Activated CD8-positive, alpha-beta memory T cell treated with anti-CD3 and anti-CD28 coated beads, Interleukin-2, amount 10 ng/mL, durations not matched to agents 7 days and 5 days (primary cell): ENCODE measurements at regions not wholly inside any gene's neighbourhood (a gene's known extent, or its start where the extent isn't known, plus 50 kb on each side); places are given as distances from the start of the nearest gene placed in this dataset.

Experiments
- ATAC-seq: fragments of 150-1000 bp; cut with Tn5 transposase; one replicate; pipeline ENCODE4 v1.10.0; 2021; ENCODE audit warnings: moderate library complexity
- CTCF ChIA-PET: fragments of 350-600 bp; sonication (Branson Sonifier 250); formaldehyde crosslinking; loops from one replicate; lab custom pipeline; 2021; ENCODE audit warnings: antibody characterized with exemption; lab: Charles Lee
- DNase-seq: peaks from one replicate; pipeline ENCODE4 v3.0.0-alpha.2; 2020
- H3K27ac Mint-ChIP-seq: one replicate; pipeline ENCODE4 v1.8.0; 2021; ENCODE audit warnings: mild to moderate bottlenecking, mixed read lengths
- H3K27me3 Mint-ChIP-seq: one replicate; pipeline ENCODE4 v1.8.0; 2021; ENCODE audit warnings: mixed read lengths
- H3K36me3 Mint-ChIP-seq: one replicate; pipeline ENCODE4 v1.8.0; 2021; ENCODE audit warnings: mild to moderate bottlenecking, mixed read lengths
- H3K4me1 Mint-ChIP-seq: one replicate; pipeline ENCODE4 v1.8.0; 2021; ENCODE audit warnings: mixed read lengths
- H3K4me3 Mint-ChIP-seq: one replicate; pipeline ENCODE4 v1.8.0; 2021; ENCODE audit warnings: mild to moderate bottlenecking, moderate library complexity, mixed read lengths
- H3K9me3 Mint-ChIP-seq: one replicate; pipeline ENCODE4 v1.8.0; 2022; ENCODE audit warnings: low read depth, mixed read lengths

DNA sequence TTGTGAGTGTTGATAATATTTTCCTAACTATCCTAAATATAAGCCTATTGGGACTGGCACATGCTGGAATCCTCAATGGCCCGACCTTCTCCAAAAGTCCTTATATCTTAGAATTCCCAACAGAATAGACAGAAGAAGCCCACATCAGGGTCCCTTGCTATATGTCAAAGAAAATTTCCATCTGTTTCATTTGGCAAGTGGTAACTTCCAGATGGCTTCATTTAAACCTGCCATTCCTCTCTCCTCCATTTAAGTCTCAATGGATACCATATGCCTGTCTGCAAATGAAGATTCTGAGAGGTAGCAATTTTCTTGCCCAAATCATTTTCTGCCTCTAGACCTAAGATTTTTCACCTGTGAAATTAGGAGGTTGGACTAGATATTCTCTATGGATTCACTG, 73.1 kb upstream of the KCNA4 start:
- DNase-seq (no peak), ATAC-seq (no peak)
- CTCF ChIA-PET: no interaction called here
- H3K27ac Mint-ChIP-seq: no peak overlapping the region
- H3K9me3 Mint-ChIP-seq: no peaks in the 10 kb centered on the region
- H3K4me1 Mint-ChIP-seq: no peaks in the 10 kb centered on the region
- H3K27me3 Mint-ChIP-seq: no peaks in the 10 kb centered on the region
- H3K4me3 Mint-ChIP-seq: no peak overlapping the region
- H3K36me3 Mint-ChIP-seq: no peaks in the 10 kb centered on the region

DNA sequence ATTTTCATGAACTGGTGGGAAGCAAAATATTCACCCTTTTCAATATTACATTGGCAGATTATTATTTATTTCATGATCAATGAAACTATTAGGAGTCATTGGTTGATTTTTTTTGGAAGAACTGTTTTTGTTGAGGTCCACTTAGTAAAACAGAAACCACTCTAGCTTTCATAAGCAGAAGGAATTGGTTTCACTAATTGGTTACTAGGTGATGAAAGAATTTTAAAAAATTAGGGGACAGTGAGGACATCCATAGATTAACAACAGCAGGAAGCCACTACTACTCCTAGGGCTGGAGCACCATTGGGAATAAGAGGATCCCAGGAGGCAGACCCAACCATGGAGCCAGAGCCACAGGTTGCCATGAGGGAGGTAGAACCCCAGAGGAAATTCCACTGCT, 74.4 kb upstream of the KCNA4 start:
- H3K4me1 Mint-ChIP-seq: no peaks in the 10 kb centered on the region
- CTCF ChIA-PET: no interaction called here
- DNase-seq (no peak), ATAC-seq (no peak)
- H3K27ac Mint-ChIP-seq: no peak overlapping the region
- H3K36me3 Mint-ChIP-seq: no peaks in the 10 kb centered on the region
- H3K27me3 Mint-ChIP-seq: no peaks in the 10 kb centered on the region
- H3K9me3 Mint-ChIP-seq: peaks cover 2% of the 10 kb centered on the region
- H3K4me3 Mint-ChIP-seq: no peak overlapping the region

DNA sequence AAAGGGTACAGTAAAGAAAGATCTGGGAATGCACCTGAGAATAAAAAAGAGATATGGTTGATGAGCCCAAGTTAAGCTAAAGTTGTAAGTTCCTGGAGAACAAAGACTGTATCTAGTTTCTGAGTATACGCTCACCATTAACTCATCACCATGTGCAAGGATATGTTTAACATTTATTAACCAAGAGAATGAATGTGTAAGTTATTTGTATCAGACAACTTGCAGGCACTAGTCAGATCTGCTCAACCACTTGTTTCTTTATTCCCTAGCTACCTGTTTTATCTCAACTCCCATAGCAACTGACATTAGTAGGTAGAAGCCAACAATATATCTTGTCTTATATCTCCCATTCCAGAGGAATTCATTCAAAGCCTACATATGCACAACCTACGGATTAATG, 74.9 kb upstream of the KCNA4 start:
- CTCF ChIA-PET: no interaction called here
- no peak overlapping the region for H3K4me3 Mint-ChIP-seq
- H3K4me1 Mint-ChIP-seq: no peaks in the 10 kb centered on the region
- peaks cover 2% of the 10 kb centered on the region for H3K9me3 Mint-ChIP-seq
- ATAC-seq (no peak), DNase-seq (no peak)
- H3K27ac Mint-ChIP-seq: no peak overlapping the region
- H3K36me3 Mint-ChIP-seq: no peaks in the 10 kb centered on the region
- no peaks in the 10 kb centered on the region for H3K27me3 Mint-ChIP-seq

DNA sequence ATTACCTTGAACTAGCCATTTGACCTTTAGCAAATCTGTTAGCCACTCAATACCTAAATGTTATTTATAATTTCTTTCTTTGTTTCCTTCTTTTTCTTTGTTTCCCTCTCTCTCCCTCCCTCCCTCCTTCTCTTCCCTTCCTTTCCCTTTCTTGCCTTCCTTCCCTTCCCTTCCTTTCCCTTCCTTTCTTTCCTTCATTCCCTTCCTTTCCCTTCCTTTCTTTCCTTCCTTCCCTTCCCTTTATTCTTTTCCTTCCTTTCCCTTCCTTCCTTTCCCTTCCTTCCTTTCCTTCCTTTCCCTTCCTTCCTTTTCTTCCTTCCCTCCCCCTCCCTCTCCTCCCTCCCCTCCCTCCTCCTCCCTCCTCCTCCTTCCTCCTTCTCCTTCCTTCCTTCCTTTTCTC, 75.7 kb upstream of the KCNA4 start:
- peaks cover 2% of the 10 kb centered on the region for H3K9me3 Mint-ChIP-seq
- no peak overlapping the region for H3K27ac Mint-ChIP-seq
- CTCF ChIA-PET: no interaction called here
- H3K4me3 Mint-ChIP-seq: no peak overlapping the region
- DNase-seq (no peak), ATAC-seq (no peak)
- H3K4me1 Mint-ChIP-seq: no peaks in the 10 kb centered on the region
- H3K27me3 Mint-ChIP-seq: no peaks in the 10 kb centered on the region
- no peaks in the 10 kb centered on the region for H3K36me3 Mint-ChIP-seq

DNA sequence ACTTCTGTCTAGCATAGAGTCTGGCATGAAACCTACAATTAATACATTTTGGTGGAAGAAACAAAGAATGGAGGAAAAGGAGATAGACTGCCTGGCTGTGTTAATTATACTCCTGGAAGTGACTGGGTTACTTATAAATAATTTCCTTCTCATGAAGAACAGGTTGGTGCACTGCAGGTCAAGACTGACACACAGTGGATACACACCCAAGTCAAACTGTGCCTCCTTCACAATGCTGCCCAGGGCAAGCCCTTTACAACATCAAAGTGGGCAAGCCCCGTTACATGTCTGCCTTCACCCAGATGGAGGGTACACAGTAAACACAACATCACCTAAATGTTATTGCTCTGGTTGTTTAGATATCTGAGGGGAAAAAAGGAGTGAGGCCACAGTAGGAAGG, 83.7 kb upstream of the KCNA4 start:
- no peak overlapping the region for H3K4me3 Mint-ChIP-seq
- no peaks in the 10 kb centered on the region for H3K27me3 Mint-ChIP-seq
- H3K9me3 Mint-ChIP-seq: peaks cover 2% of the 10 kb centered on the region
- H3K27ac Mint-ChIP-seq: no peak overlapping the region
- no peaks in the 10 kb centered on the region for H3K36me3 Mint-ChIP-seq
- CTCF ChIA-PET: no interaction called here
- DNase-seq (no peak), ATAC-seq (no peak)
- no peaks in the 10 kb centered on the region for H3K4me1 Mint-ChIP-seq

DNA sequence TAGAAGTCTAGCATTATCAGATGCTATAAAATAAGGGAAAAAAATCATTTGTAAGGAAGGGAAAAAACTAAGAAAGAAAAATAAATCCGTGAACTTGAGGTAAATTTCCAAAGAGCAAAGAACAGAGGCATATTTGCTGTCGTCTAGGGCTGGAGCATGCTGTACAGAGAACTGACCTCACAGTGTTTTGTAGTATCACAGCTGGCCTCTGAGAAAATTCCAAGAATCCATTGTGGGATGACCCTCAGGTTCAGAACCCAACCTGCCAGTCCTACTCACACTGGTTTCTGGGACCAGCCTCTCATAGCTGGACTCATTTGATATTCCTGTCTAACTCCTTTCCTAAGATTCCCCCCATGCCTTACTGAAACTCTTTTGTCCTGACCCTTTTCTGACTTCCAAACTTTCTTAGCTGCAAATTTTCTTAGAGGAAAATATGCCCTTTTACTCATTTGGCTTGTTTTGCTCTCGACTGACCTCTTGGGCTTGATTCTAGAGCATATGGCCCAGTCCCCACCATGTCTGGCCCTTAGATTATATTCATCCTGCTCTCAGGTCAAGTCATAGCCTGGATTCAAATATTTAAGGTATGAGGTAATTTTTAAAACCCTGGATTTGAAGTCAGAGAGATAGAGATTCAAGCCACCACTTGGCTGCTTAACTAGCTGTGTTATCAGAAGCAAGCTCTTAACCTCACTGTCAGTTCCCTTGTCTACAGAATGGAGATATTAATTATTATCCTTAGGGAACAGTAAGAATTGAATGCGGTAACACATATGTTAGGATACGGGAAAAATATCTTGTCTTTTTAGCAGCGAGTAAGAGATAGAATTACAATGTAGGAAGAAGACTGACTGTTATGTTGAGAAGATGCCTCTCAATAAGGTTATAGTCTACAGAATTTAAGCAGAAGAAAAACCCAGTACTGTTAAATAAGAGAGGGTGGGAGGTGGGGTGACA, 89.7 kb upstream of the KCNA4 start:
- Mint-ChIP-seq H3K27ac (no peak overlapping the region), H3K9me3 (no peaks in the 10 kb centered on the region), H3K4me3 (no peak overlapping the region)

DNA sequence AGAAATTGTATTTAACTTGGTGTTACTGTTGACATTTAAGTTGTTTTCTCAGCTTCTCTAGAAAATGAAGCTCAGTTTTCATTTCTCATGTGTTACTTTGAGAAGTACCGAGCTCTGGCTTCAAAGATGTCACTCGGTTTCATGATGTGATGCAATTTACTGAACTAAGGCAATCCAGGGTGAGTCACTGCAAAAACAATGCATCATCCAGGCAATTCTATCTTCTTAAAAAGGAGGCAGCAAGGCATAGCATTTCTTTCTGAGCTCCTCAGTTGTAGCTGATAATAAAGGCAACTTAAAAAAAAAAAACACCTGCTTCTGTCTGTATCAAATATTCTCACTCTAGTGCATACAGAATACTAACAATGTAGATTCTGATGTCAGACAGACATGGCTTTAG, 91.1 kb upstream of the KCNA4 start:
- Mint-ChIP-seq H3K27ac (no peak overlapping the region), H3K27me3 (no peaks in the 10 kb centered on the region), H3K9me3 (no peaks in the 10 kb centered on the region), H3K4me1 (no peaks in the 10 kb centered on the region), H3K4me3 (no peak overlapping the region), H3K36me3 (no peaks in the 10 kb centered on the region)
- CTCF ChIA-PET: no interaction called here
- DNase-seq (no peak), ATAC-seq (no peak)

More for the DNA sequence above, 89.7 kb upstream of the KCNA4 start:
- H3K4me1 Mint-ChIP-seq: no peaks in the 10 kb centered on the region
- H3K36me3 Mint-ChIP-seq: no peaks in the 10 kb centered on the region
- ATAC-seq (no peak), DNase-seq (no peak)
- CTCF ChIA-PET: no interaction called here
- H3K27me3 Mint-ChIP-seq: no peaks in the 10 kb centered on the region

DNA sequence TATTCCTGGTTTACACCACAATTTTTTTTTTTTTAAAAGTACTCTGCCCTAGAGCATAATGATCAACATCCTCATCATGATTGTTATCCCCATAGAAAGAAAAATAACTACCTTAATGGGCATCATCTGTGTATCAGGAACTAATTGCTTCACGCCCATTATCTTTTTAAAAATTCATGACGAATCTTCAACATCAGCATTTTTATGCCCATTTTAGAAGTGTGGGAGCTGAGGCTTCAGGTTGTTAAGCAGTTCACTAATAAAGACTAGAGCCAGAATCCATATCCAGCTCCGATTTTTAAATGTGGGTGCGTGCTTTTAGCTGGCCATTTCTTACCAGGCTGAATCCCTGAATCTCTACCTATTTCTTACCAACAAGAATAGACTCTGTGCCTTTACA, 92.9 kb upstream of the KCNA4 start:
- H3K9me3 Mint-ChIP-seq: no peaks in the 10 kb centered on the region
- no peaks in the 10 kb centered on the region for H3K27me3 Mint-ChIP-seq
- no peak overlapping the region for H3K4me3 Mint-ChIP-seq
- no peak overlapping the region for H3K27ac Mint-ChIP-seq
- DNase-seq (no peak), ATAC-seq (no peak)
- H3K36me3 Mint-ChIP-seq: no peaks in the 10 kb centered on the region
- no peaks in the 10 kb centered on the region for H3K4me1 Mint-ChIP-seq
- CTCF ChIA-PET: no interaction called here

DNA sequence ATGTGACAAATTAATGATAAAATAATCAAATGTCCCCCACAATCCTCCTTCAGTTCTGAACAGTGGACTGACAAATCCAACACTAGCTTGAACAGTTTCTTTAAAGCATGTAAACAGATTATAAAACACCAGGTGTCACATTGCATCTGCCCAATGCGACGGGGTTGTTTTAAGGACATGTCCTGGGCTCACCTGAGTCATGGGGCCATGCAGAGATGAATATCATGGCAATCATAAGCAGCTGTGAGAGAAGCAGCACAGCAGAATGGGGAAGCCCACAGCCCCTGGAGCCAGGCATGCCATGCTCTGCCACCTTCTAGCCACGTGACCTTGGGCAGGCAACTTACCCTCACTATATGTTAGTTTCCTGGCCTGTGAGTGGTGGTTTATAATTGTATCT, 93.9 kb upstream of the KCNA4 start:
- ATAC-seq: no peak
- CTCF ChIA-PET: interaction anchor here (1.1 kb wide), 1 partner anchor 17 kb away, joined by 4 read pairs; no protein-coding TSS in a partner anchor
- H3K4me3 Mint-ChIP-seq: no peak overlapping the region
- no peak for DNase-seq
- no peak overlapping the region for H3K27ac Mint-ChIP-seq
- H3K36me3 Mint-ChIP-seq: no peaks in the 10 kb centered on the region
- H3K4me1 Mint-ChIP-seq: no peaks in the 10 kb centered on the region
- no peaks in the 10 kb centered on the region for H3K9me3 Mint-ChIP-seq
- no peaks in the 10 kb centered on the region for H3K27me3 Mint-ChIP-seq

DNA sequence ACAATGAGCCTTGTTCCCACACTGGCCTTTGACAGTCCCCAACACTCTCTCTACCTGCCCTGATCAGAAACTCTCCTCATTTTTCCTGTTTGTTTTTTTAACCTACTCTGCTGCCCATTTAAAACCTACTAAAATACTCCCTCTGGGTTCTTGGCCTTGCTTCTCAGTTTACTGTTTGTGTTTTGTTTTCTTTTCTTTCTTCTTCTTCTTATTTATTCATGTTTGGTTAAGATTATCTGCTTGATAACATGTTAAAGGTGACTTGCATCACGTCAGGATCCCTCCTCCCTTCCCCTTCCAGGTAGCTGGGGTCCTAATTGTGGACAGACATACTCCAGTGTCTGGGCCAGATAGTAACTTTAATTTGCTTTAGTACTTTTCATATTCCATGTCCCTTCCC, 95.0 kb upstream of the KCNA4 start:
- CTCF ChIA-PET: interaction anchor here (1.1 kb wide), 1 partner anchor 16 kb away, joined by 4 read pairs; no protein-coding TSS in a partner anchor
- Mint-ChIP-seq H3K4me3 (no peak overlapping the region), H3K27ac (no peak overlapping the region), H3K4me1 (no peaks in the 10 kb centered on the region), H3K36me3 (no peaks in the 10 kb centered on the region), H3K9me3 (no peaks in the 10 kb centered on the region), H3K27me3 (no peaks in the 10 kb centered on the region)
- DNase-seq (no peak), ATAC-seq (no peak)

DNA sequence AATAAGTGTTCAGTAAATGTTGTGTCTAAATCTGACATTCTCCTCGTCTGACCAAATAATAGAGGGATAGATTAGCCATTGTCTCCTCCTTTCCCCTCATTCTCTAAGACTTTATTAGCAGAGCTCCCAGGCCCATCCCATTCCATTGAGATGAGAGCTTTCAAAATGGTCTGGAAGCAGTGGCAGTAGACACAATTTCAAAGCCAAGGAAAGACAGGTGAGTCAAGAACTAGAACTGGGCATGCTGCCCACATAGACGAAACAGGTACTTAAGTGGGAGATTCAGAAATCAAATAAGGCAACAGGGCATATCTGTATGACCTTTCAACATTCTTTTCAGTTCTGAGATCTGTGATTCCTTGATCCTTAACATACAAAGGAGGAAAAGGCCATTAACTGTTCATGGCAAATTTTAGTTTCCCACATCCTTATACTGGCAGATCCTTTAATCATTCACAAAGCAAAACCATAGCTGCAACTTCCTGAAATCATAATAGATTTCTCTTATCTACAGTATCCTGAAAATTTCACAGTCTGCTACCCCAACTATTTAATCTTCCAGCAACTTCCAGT, 96.6 kb upstream of the KCNA4 start:
- CTCF ChIA-PET: interaction anchor here (1.3 kb wide), 1 partner anchor 20 kb away, joined by 3 read pairs; no protein-coding TSS in a partner anchor
- H3K36me3 Mint-ChIP-seq: no peaks in the 10 kb centered on the region
- no peaks in the 10 kb centered on the region for H3K9me3 Mint-ChIP-seq
- H3K4me3 Mint-ChIP-seq: no peak overlapping the region
- no peak overlapping the region for H3K27ac Mint-ChIP-seq
- H3K4me1 Mint-ChIP-seq: no peaks in the 10 kb centered on the region
- no peak for ATAC-seq
- H3K27me3 Mint-ChIP-seq: no peaks in the 10 kb centered on the region
- no peak for DNase-seq

DNA sequence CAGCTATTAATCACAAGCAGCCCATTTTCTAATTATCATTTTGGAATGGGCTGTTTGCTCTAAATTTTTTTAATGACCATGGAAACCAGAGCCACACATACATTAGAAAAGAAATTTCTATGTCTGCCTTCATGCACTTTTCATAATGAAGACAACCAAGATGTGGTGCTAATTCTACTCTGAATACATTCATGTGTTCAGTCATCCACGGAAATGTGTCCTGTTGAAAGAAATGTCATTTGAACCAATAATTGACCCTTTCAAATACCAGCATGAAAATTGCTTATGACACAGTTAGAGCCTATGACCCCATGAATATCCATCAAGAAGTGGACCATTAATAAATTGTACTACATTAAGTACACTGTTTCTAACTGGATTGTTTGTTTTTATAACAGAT, 99.7 kb upstream of the KCNA4 start:
- ATAC-seq (no peak), DNase-seq (no peak)
- Mint-ChIP-seq H3K27me3 (no peaks in the 10 kb centered on the region), H3K27ac (no peak overlapping the region), H3K4me1 (no peaks in the 10 kb centered on the region), H3K36me3 (no peaks in the 10 kb centered on the region), H3K4me3 (no peak overlapping the region), H3K9me3 (no peaks in the 10 kb centered on the region)
- CTCF ChIA-PET: interaction anchor here (1.6 kb wide), 1 partner anchor 27 kb away, joined by 5 read pairs; no protein-coding TSS in a partner anchor

DNA sequence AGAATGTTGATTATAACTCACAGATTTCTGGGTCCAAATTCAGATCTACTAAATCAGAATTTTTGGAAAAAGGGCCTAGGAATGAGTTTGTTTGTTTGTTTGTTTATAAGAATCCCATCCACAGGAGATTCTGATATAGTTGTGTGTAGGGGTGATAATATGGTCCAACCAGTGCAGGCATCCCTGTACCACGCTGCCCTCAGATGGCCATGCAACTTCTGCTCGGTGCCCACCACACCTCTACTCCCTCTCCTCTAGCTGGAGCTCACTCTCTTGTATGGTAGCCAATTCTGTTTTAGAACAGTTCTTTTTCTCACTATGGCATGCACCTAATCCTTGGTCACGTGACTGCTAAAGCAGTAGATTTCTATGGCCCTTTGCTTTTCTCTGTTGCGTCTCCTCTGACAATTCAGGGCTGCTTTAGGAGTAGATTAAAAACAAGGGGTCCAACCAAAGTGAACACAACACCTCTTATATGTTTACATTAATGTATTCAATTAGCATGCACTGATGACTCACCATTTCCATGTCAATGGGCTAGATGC, 103.3 kb upstream of the KCNA4 start:
- CTCF ChIA-PET: no interaction called here
- Mint-ChIP-seq H3K4me3 (no peak overlapping the region), H3K27ac (no peak overlapping the region), H3K27me3 (no peaks in the 10 kb centered on the region), H3K4me1 (no peaks in the 10 kb centered on the region), H3K36me3 (no peaks in the 10 kb centered on the region), H3K9me3 (no peaks in the 10 kb centered on the region)
- DNase-seq (no peak), ATAC-seq (no peak)

DNA sequence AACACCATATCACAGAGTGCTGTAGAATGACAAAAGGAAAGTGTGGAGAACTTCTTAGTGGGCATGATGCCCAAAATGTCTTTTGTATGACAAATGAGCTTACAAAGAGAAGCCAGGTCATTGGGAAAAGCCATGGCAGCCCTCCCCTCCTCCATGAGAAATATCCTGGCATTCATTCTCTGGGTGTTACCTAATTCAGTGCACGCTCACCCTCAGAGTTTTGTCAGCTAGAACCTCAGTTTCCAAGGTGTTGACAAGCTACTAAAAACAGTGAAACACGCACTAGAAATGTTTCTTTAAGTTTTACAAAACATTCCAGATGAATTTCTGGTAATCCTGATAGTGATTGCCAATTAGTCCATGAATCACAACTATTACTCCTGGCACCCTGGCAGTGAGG, 105.4 kb upstream of the FSHB start:
- H3K27ac Mint-ChIP-seq: no peak overlapping the region
- H3K4me1 Mint-ChIP-seq: no peaks in the 10 kb centered on the region
- DNase-seq (no peak), ATAC-seq (no peak)
- H3K4me3 Mint-ChIP-seq: no peak overlapping the region
- no peaks in the 10 kb centered on the region for H3K27me3 Mint-ChIP-seq
- CTCF ChIA-PET: no interaction called here
- H3K9me3 Mint-ChIP-seq: no peaks in the 10 kb centered on the region
- H3K36me3 Mint-ChIP-seq: no peaks in the 10 kb centered on the region
